Body of pancreas (tissue), 4 donors: ENCODE measurements at regions not wholly inside any gene's neighbourhood (a gene's known extent, or its start where the extent isn't known, plus 50 kb on each side); places are given as distances from the start of the nearest gene placed in this dataset.

Source experiments
- ATAC-seq: fragments of 150-250 bp; one replicate; pipeline ENCODE4 v1.9.1; 2016
- DNase-seq, 4 donors: peaks; one replicate each; pipeline ENCODE4 v3.0.0-alpha.2; 2019
- H3K27ac ChIP-seq, 4 donors: fragments of 200-600 bp; sonication (generic); 1 replicate in 3 of 4; 2 replicates in 1 of 4; pipeline versions ENCODE4 v1.5.1 to v1.6.1; 2016 to 2019; ENCODE audit warnings: mild to moderate bottlenecking in 1 of 4, mixed read lengths in 1 of 4, moderate library complexity in 1 of 4
- H3K27me3 ChIP-seq, 2 donors: fragments of 200-600 bp; sonication (generic); one replicate each; pipeline ENCODE4 v1.6.0; 2016; ENCODE audit warnings: mild to moderate bottlenecking in 1 of 2
- H3K36me3 ChIP-seq, 2 donors: fragments of 200-600 bp; sonication (generic); replicated peaks in 1 of 2; 2 replicates each; pipeline ENCODE4 v1.5.1; 2016; ENCODE audit warnings: low read depth in 2 of 2; ENCODE audit not compliant: insufficient read depth in 1 of 2
- H3K4me1 ChIP-seq: fragments of 200-600 bp; sonication (generic); one replicate; pipeline ENCODE4 v1.6.0; 2016
- H3K4me3 ChIP-seq, 2 donors: fragments of 200-600 bp; sonication (generic); 1 replicate in 1 of 2; 2 replicates in 1 of 2; pipeline ENCODE4 v1.5.1; 2016 to 2019
- H3K9me3 ChIP-seq, 3 donors: fragments of 200-600 bp; sonication (generic); 1 replicate in 2 of 3; 2 replicates in 1 of 3; pipeline ENCODE4 v1.5.1; 2016
- CTCF ChIP-seq, 7 experiments: fragments of 450-650 bp in 4 of 7; fragments of 200-600 bp in 3 of 7; sonication (generic) in 3 of 7; IDR thresholded peaks; one replicate each; pipeline ENCODE4 v1.5.1; 2016 to 2019; ENCODE audit warnings: antibody characterized with exemption in 7 of 7
- POLR2A ChIP-seq, 3 donors: fragments of 450-650 bp; IDR thresholded peaks; one replicate each; pipeline ENCODE4 v1.6.1; 2016; ENCODE audit warnings: antibody characterized with exemption in 3 of 3, mild to moderate bottlenecking in 2 of 3
- WGBS, 2 donors: methylation state at CpG; one replicate each; pipeline ENCODE4 v1.1.5; 2017; 5-methylcytosine and 5-hydroxymethylcytosine counted together
- intact Hi-C: fragments of 100-400 bp; cut with DNase I; formaldehyde crosslinking; loops from one replicate; pipeline ENCODE4 v1.15.1; 2023

- H3K27me3 ChIP-seq = no peaks in the 10 kb centered on the region
- WGBS, 2 donors = 89 to 94% methylated on average over 3 of the region's 3 CpGs
- no peak for ATAC-seq
- peak overlapping the region in 2 of 4 donors; percentile 24 to 36 for H3K27ac ChIP-seq
- DNase-seq = no peak
- H3K4me3 ChIP-seq = no peak overlapping the region
- H3K9me3 ChIP-seq = no peaks in the 10 kb centered on the region
- peaks cover 32% of the 10 kb centered on the region for H3K4me1 ChIP-seq
- H3K36me3 ChIP-seq = no peaks in the 10 kb centered on the region
- TF ChIP-seq POLR2A (IDR thresholded peaks at IDR 0.05) (no peak), CTCF (IDR thresholded peaks at IDR 0.05) (no peak)
- intact Hi-C loops = no loop called here
Measured at GRCh38 chr10:78459639-78460037, 426.0 kb downstream of the RPS24 start.

GRCh38 chr10:78460204-78460603 is 426.5 kb downstream of the RPS24 start:
- Histone ChIP-seq H3K4me3 (no peak overlapping the region), H3K36me3 (no peaks in the 10 kb centered on the region), H3K27ac (no peak overlapping the region), H3K4me1 (peaks cover 32% of the 10 kb centered on the region), H3K27me3 (no peaks in the 10 kb centered on the region), H3K9me3 (no peaks in the 10 kb centered on the region)
- ATAC-seq (no peak), DNase-seq (peak in 1 of 4 donors; percentile 3)
- no peak for TF ChIP-seq CTCF (IDR thresholded peaks at IDR 0.05)
- no peak for TF ChIP-seq POLR2A (IDR thresholded peaks at IDR 0.05)
- intact Hi-C loops = no loop called here

GRCh38 chr10:78461333-78461732 is 427.7 kb downstream of the RPS24 start:
- Histone ChIP-seq H3K9me3 (no peaks in the 10 kb centered on the region), H3K4me1 (peaks cover 32% of the 10 kb centered on the region), H3K4me3 (no peak overlapping the region), H3K27ac (no peak overlapping the region), H3K27me3 (no peaks in the 10 kb centered on the region), H3K36me3 (no peaks in the 10 kb centered on the region)
- ATAC-seq (no peak), DNase-seq (peak in 1 of 4 donors; percentile 4)
- intact Hi-C loops = no loop called here
- TF ChIP-seq CTCF (IDR thresholded peaks at IDR 0.05) = no peak
- no peak for TF ChIP-seq POLR2A (IDR thresholded peaks at IDR 0.05)
- WGBS, 2 donors = 93% methylated on average over 4 of the region's 4 CpGs

- H3K27ac ChIP-seq = no peak overlapping the region
- intact Hi-C loops = no loop called here
- H3K4me1 ChIP-seq = peaks cover 30% of the 10 kb centered on the region
- DNase-seq (no peak), ATAC-seq (no peak)
- 77 to 96% methylated on average over 4 of the region's 4 CpGs for WGBS, 2 donors
- no peak for TF ChIP-seq POLR2A (IDR thresholded peaks at IDR 0.05)
- no peak for TF ChIP-seq CTCF (IDR thresholded peaks at IDR 0.05)
- H3K27me3 ChIP-seq = no peaks in the 10 kb centered on the region
- H3K4me3 ChIP-seq = no peak overlapping the region
- H3K9me3 ChIP-seq = no peaks in the 10 kb centered on the region
- H3K36me3 ChIP-seq = no peaks in the 10 kb centered on the region
Measured at GRCh38 chr10:78462176-78462575, 428.5 kb downstream of the RPS24 start.

- intact Hi-C loops = no loop called here
- no peaks in the 10 kb centered on the region for H3K27me3 ChIP-seq
- WGBS, 2 donors = 71 to 76% methylated on average over 7 of the region's 7 CpGs
- H3K9me3 ChIP-seq = no peaks in the 10 kb centered on the region
- no peak overlapping the region for H3K27ac ChIP-seq
- peaks cover 24% of the 10 kb centered on the region for H3K4me1 ChIP-seq
- no peak for ATAC-seq
- DNase-seq = peak in 1 of 4 donors; percentile 6
- no peak overlapping the region for H3K4me3 ChIP-seq
- TF ChIP-seq CTCF (IDR thresholded peaks at IDR 0.05) (no peak), POLR2A (IDR thresholded peaks at IDR 0.05) (no peak)
- H3K36me3 ChIP-seq = no peaks in the 10 kb centered on the region
Measured at GRCh38 chr10:78462726-78463228, 429.1 kb downstream of the RPS24 start.
